ENCODE measurements at regions not wholly inside any gene's neighbourhood (a gene's known extent, or its start where the extent isn't known, plus 50 kb on each side); places are given as distances from the start of the nearest gene placed in this dataset.

DNA sequence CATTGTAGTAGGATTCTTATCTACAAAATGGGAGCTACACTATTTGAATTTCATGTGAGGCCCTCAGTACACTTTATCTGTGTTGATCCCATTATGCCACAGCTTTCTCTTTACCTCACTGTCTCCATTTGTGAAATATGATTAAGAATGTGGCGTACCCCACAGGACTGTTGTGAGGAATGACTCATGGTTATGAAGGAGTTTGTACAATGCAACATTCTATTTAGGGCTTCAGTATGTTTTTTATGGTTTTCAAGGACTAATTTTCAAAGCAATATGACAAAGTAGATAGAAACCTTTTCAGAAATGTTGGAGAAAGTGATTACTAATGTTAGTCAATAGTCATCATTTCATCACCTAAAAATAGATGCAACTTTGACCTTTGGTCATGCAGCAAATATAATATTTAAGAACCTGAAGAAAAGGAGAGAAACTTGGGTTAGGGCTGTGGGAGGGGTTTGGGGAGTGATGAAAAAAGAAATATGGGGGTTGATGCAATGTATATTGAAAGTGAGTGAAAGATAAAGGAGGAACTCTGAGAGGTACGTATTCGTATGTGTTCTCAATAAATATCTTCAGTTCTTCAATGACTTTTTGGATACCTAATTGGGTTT, 53.7 kb upstream of the PIP5K1B start:
- TF ChIP-seq, protein P1, sequence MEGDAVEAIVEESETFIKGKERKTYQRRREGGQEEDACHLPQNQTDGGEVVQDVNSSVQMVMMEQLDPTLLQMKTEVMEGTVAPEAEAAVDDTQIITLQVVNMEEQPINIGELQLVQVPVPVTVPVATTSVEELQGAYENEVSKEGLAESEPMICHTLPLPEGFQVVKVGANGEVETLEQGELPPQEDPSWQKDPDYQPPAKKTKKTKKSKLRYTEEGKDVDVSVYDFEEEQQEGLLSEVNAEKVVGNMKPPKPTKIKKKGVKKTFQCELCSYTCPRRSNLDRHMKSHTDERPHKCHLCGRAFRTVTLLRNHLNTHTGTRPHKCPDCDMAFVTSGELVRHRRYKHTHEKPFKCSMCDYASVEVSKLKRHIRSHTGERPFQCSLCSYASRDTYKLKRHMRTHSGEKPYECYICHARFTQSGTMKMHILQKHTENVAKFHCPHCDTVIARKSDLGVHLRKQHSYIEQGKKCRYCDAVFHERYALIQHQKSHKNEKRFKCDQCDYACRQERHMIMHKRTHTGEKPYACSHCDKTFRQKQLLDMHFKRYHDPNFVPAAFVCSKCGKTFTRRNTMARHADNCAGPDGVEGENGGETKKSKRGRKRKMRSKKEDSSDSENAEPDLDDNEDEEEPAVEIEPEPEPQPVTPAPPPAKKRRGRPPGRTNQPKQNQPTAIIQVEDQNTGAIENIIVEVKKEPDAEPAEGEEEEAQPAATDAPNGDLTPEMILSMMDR (IDR thresholded peaks at IDR 0.05) = no peak
- no peak for TF ChIP-seq POLR2A (IDR thresholded peaks at IDR 0.05)

All from thyroid gland (tissue), 4 donors.